ENCODE measurements at regions not wholly inside any gene's neighbourhood (a gene's known extent, or its start where the extent isn't known, plus 50 kb on each side); places are given as distances from the start of the nearest gene placed in this dataset.
A peak's percentile ranks its signal among the peaks of the same experiment; 100 is the strongest.

DNA sequence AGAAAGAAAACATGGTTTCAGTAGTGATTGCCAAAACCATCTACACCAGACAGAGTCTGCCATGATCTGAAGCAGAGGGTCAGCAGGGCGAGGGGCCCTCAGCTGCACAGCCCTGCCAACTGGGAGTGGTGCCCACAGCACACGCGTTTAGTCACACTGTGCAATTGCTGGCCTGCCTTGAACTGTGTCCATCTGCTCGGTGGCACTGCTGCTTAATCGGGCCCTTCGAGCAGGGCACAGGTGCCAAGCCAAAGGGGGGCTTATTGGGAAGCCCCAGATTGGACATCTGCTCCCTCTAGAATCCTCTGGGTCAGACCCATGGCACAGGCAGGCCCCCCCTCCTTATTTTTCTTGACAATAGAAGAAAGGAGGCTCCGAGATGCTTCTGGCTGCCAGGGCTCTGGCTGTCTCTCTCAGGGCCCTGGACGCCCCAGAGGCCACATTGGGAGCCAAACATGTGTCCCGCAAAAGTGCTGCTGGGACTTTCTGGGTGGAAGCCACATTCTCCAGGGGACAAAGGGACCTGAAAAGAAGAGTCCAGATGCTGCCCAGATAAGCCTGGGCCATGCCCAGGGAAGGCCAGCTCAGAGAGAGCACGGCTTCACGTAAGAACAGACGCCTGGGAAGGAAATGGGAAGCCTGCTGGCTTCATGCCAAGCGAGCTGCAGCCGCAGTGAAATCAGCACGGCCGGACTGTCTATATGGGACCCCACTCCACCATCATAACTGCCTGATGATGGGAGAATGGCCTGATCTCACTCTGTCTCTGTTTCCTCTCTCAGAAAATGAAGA, 349.2 kb downstream of the GADD45G start:
- no peak for DNase-seq (ENCODE audit: low read depth)
- no peak overlapping the region for H3K4me3 ChIP-seq (ENCODE audit: low read depth, low read length)
- TF ChIP-seq CTCF (IDR thresholded peaks at IDR 0.05; ENCODE audit: control insufficient read depth, extremely low read depth, insufficient read depth) = no peak

GRCh38 chr9:89955144-89955543, 350.3 kb downstream of the GADD45G start:
- DNase-seq (ENCODE audit: low read depth) = no peak
- H3K4me3 ChIP-seq (ENCODE audit: low read depth, low read length) = no peak overlapping the region
- no peak for TF ChIP-seq CTCF (IDR thresholded peaks at IDR 0.05; ENCODE audit: control insufficient read depth, extremely low read depth, insufficient read depth)

GRCh38 chr9:89955626-89956025, 350.8 kb downstream of the GADD45G start:
- DNase-seq (ENCODE audit: low read depth) = no peak
- H3K4me3 ChIP-seq (ENCODE audit: low read depth, low read length) = no peak overlapping the region
- no peak for TF ChIP-seq CTCF (IDR thresholded peaks at IDR 0.05; ENCODE audit: control insufficient read depth, extremely low read depth, insufficient read depth)

GRCh38 chr9:89956331-89956730, 351.5 kb downstream of the GADD45G start:
- no peak for TF ChIP-seq CTCF (IDR thresholded peaks at IDR 0.05; ENCODE audit: control insufficient read depth, extremely low read depth, insufficient read depth)
- no peak overlapping the region for H3K4me3 ChIP-seq (ENCODE audit: low read depth, low read length)
- peak; percentile 55 for DNase-seq (ENCODE audit: low read depth)

- peak; percentile 28 for DNase-seq (ENCODE audit: low read depth)
- H3K4me3 ChIP-seq (ENCODE audit: low read depth, low read length) = no peak overlapping the region
- TF ChIP-seq CTCF (IDR thresholded peaks at IDR 0.05; ENCODE audit: control insufficient read depth, extremely low read depth, insufficient read depth) = no peak
Observed at GRCh38 chr9:89956907-89957306, 352.1 kb downstream of the GADD45G start.

DNA sequence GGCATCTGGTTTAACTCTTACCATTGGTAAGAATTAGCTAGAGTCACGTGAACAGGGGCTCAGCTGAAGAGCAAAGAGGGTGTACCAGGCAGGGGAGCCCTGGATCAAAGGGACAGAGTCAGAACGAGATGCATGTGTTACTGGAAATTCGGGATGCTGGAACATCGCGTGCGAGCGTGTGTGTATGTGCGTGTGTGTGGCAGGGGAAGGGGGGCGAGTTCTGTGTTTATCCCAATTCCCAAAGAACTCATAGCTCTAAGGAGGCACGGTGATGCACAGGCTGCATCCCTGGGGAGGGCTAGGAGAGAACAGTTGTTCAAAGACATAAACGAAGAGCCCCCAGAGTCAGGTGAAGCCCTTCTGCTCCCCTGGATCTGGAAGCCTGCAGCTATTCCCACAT, 353.3 kb downstream of the GADD45G start:
- DNase-seq (ENCODE audit: low read depth) = no peak
- H3K4me3 ChIP-seq (ENCODE audit: low read depth, low read length) = no peak overlapping the region
- no peak for TF ChIP-seq CTCF (IDR thresholded peaks at IDR 0.05; ENCODE audit: control insufficient read depth, extremely low read depth, insufficient read depth)
